IMR-90 (cell line): ENCODE measurements at regions not wholly inside any gene's neighbourhood (a gene's known extent, or its start where the extent isn't known, plus 50 kb on each side); places are given as distances from the start of the nearest gene placed in this dataset.

Experiments used
- ATAC-seq: fragments of 200-7000 bp; cut with Tn5 transposase; 2 replicates; pipeline ENCODE4 v1.9.1; 2020; ENCODE audit warnings: low read depth, mild to moderate bottlenecking, moderate library complexity
- BruUV-seq: library from RNA; stranded (reverse); fragments of 400-500 nt; replicated peaks from 2 replicates; lab custom pipeline; 2021; lab: Mats Ljungman, UMichigan
- CTCF ChIA-PET: fragments of 300-600 bp; formaldehyde crosslinking; extraction: SDS; loops from one replicate; lab custom pipeline; 2021; ENCODE audit warnings: antibody characterized with exemption; lab: Yijun Ruan, JAX
- POLR2A ChIA-PET: fragments of 300-600 bp; sonication (Branson Sonifier 250); formaldehyde crosslinking; loops from one replicate; lab custom pipeline; 2022; ENCODE audit warnings: antibody characterized with exemption; ENCODE audit not compliant: unreplicated experiment; lab: Charles Lee
- DNase-seq: peaks from one replicate; pipeline ENCODE4 v3.0.0; 2013
- H2AFZ ChIP-seq: replicated peaks from 2 replicates; pipeline ENCODE3; 2013; ENCODE audit warnings: low read length, mild to moderate bottlenecking; ENCODE audit not compliant: poor library complexity
- H2AK5ac ChIP-seq: 2 replicates; pipeline ENCODE4 v1.6.1; 2013; ENCODE audit warnings: low read depth, low read length, inconsistent platforms
- H2AK9ac ChIP-seq: replicated peaks from 2 replicates; pipeline ENCODE3; 2013; ENCODE audit warnings: mild to moderate bottlenecking, low read depth, low read length, moderate library complexity; ENCODE audit not compliant: poor library complexity
- H2BK120ac ChIP-seq: 2 replicates; pipeline ENCODE4 v1.6.1; 2013; ENCODE audit warnings: low read depth, low read length, inconsistent platforms
- H2BK15ac ChIP-seq: 3 replicates; pipeline ENCODE4 v1.6.1; 2013; ENCODE audit warnings: low read depth, low read length, inconsistent platforms
- H2BK20ac ChIP-seq: 2 replicates; pipeline ENCODE4 v1.6.1; 2013; ENCODE audit warnings: low read depth, mild to moderate bottlenecking, inconsistent platforms, low read length, moderate library complexity
- H2BK5ac ChIP-seq: 2 replicates; pipeline ENCODE4 v1.6.1; 2013; ENCODE audit warnings: mild to moderate bottlenecking, low read depth, low read length, inconsistent platforms; ENCODE audit not compliant: poor library complexity, severe bottlenecking
- H3K14ac ChIP-seq: replicated peaks from 2 replicates; pipeline ENCODE4 v1.6.1; 2013; ENCODE audit warnings: low read depth, low read length, inconsistent platforms
- H3K18ac ChIP-seq: 2 replicates; pipeline ENCODE4 v1.6.1; 2013; ENCODE audit warnings: low read depth, low read length, control low read depth
- H3K23ac ChIP-seq: 2 replicates; pipeline ENCODE4 v1.6.1; 2013; ENCODE audit warnings: low read depth, low read length, inconsistent platforms
- H3K27ac ChIP-seq: 2 replicates; pipeline ENCODE4 v1.5.1; 2013; ENCODE audit warnings: mild to moderate bottlenecking, control low read depth, low read length; ENCODE audit not compliant: insufficient read depth
- H3K27me3 ChIP-seq: 2 replicates; pipeline ENCODE4 v1.6.1; 2013; ENCODE audit warnings: low read length; ENCODE audit not compliant: control insufficient read depth, insufficient read depth
- H3K36me3 ChIP-seq: 2 replicates; pipeline ENCODE4 v1.6.1; 2013; ENCODE audit warnings: low read length, mixed read lengths; ENCODE audit not compliant: control insufficient read depth, insufficient read depth
- H3K4ac ChIP-seq: 2 replicates; pipeline ENCODE4 v1.6.1; 2013; ENCODE audit warnings: low read depth, low read length, inconsistent platforms
- H3K4me1 ChIP-seq: 2 replicates; pipeline ENCODE4 v1.6.1; 2013; ENCODE audit warnings: low read length, mixed read lengths; ENCODE audit not compliant: control insufficient read depth, insufficient read depth
- H3K4me2 ChIP-seq: 2 replicates; pipeline ENCODE4 v1.6.1; 2013; ENCODE audit warnings: low read depth, mild to moderate bottlenecking, control low read depth, low read length, moderate library complexity
- H3K4me3 ChIP-seq: 2 replicates; pipeline ENCODE4 v1.5.1; 2013; ENCODE audit warnings: low read depth, mild to moderate bottlenecking, control low read depth, low read length, moderate library complexity; ENCODE audit not compliant: insufficient read depth
- H3K56ac ChIP-seq: 2 replicates; pipeline ENCODE4 v1.6.1; 2013; ENCODE audit warnings: low read length, inconsistent platforms; ENCODE audit not compliant: insufficient read depth; ENCODE audit errors: extremely low read depth
- H3K79me1 ChIP-seq, 2 experiments: 2 replicates each; pipeline ENCODE4 v1.6.1; 2013; ENCODE audit warnings: low read length in 2 of 2, inconsistent platforms in 1 of 2, low read depth in 1 of 2
- H3K9ac ChIP-seq: 2 replicates; pipeline ENCODE4 v1.6.1; 2013; ENCODE audit warnings: low read depth, low read length, control low read depth
- H3K9me1 ChIP-seq: 2 replicates; pipeline ENCODE4 v1.6.1; 2013; ENCODE audit warnings: low read length, inconsistent platforms; ENCODE audit not compliant: insufficient read depth
- H3K9me3 ChIP-seq: 2 replicates; pipeline ENCODE4 v1.6.1; 2013; ENCODE audit warnings: low read length; ENCODE audit not compliant: control insufficient read depth, insufficient read depth
- H4K20me1 ChIP-seq: 2 replicates; pipeline ENCODE4 v1.6.1; 2013; ENCODE audit warnings: low read length, inconsistent platforms; ENCODE audit not compliant: insufficient read depth
- H4K5ac ChIP-seq: 2 replicates; pipeline ENCODE4 v1.6.1; 2013; ENCODE audit warnings: mild to moderate bottlenecking, low read depth, low read length, control low read depth
- H4K8ac ChIP-seq, 2 experiments: 2 replicates each; pipeline ENCODE4 v1.6.1; 2013; ENCODE audit warnings: low read depth in 2 of 2, low read length in 2 of 2, control low read depth in 1 of 2, inconsistent platforms in 1 of 2
- H4K91ac ChIP-seq: 2 replicates; pipeline ENCODE4 v1.6.1; 2013; ENCODE audit warnings: low read depth, low read length, inconsistent platforms; ENCODE audit not compliant: insufficient read depth
- BHLHE40 ChIP-seq: fragments of 150-350 bp; IDR thresholded peaks from 2 replicates; pipeline ENCODE4 v1.6.1; 2016; ENCODE audit warnings: mild to moderate bottlenecking, low read depth, low read length
- CHD1 ChIP-seq: IDR thresholded peaks from 2 replicates; pipeline ENCODE4 v1.6.1; 2012; ENCODE audit warnings: low read depth, low read length, improper control_type of control experiment
- ELK1 ChIP-seq: fragments of 150-350 bp; IDR thresholded peaks from 2 replicates; pipeline ENCODE4 v1.6.1; 2016; ENCODE audit warnings: low read depth, mild to moderate bottlenecking, low read length, moderate library complexity, borderline replicate concordance
- FOS ChIP-seq: fragments of 150-350 bp; IDR thresholded peaks from 2 replicates; pipeline ENCODE4 v1.6.1; 2016; ENCODE audit warnings: low read depth, low read length
- MAFK ChIP-seq: IDR thresholded peaks from 2 replicates; pipeline ENCODE4 v1.6.1; 2012; ENCODE audit warnings: low read depth, low read length, improper control_type of control experiment
- MAZ ChIP-seq: IDR thresholded peaks from 2 replicates; pipeline ENCODE4 v1.6.1; 2012; ENCODE audit warnings: low read depth, mild to moderate bottlenecking, low read length, improper control_type of control experiment, moderate library complexity, borderline replicate concordance
- MXI1 ChIP-seq: IDR thresholded peaks from 2 replicates; pipeline ENCODE4 v1.6.1; 2012; ENCODE audit warnings: low read depth, mild to moderate bottlenecking, low read length, moderate library complexity, borderline replicate concordance
- NFE2L2 ChIP-seq: fragments of 150-350 bp; IDR thresholded peaks from 2 replicates; pipeline ENCODE4 v1.6.1; 2016; ENCODE audit warnings: low read depth, mild to moderate bottlenecking, low read length
- POLR2A ChIP-seq: IDR thresholded peaks from 2 replicates; pipeline ENCODE4 v1.6.1; 2012; ENCODE audit warnings: mild to moderate bottlenecking, low read depth, low read length
- RAD21 ChIP-seq: IDR thresholded peaks from 2 replicates; pipeline ENCODE4 v1.6.1; 2012; ENCODE audit warnings: low read length, improper control_type of control experiment
- RCOR1 ChIP-seq: IDR thresholded peaks from 2 replicates; pipeline ENCODE4 v1.6.1; 2012; ENCODE audit warnings: mild to moderate bottlenecking, low read length, improper control_type of control experiment; ENCODE audit not compliant: insufficient replicate concordance
- SMC3 ChIP-seq: fragments of 150-350 bp; IDR thresholded peaks from 2 replicates; pipeline ENCODE4 v1.6.1; 2016; ENCODE audit warnings: low read depth, mild to moderate bottlenecking, antibody characterized with exemption, low read length, moderate library complexity
- USF2 ChIP-seq: fragments of 150-350 bp; IDR thresholded peaks from 2 replicates; pipeline ENCODE4 v1.6.1; 2017; ENCODE audit warnings: mild to moderate bottlenecking, antibody characterized with exemption, low read length, low read depth
- WGBS, 2 experiments: methylation state at CpG; one replicate each; pipeline versions ENCODE4 v1.1.5 to v1.1.7; 2013; ENCODE audit warnings: missing lambda C conversion rate in 2 of 2; ENCODE audit not compliant: insufficient read length in 1 of 2; ENCODE audit errors: extremely low coverage in 2 of 2; 5-methylcytosine and 5-hydroxymethylcytosine counted together
- dilution Hi-C: fragments of 300-500 bp; cut with HindIII; formaldehyde crosslinking; loops from one replicate; pipeline ENCODE4 v1.14.3; 2018; ENCODE audit warnings: low sequenced_read_pairs; ENCODE audit not compliant: unreplicated experiment
- in situ Hi-C: fragments of 300-500 bp; cut with MboI; formaldehyde crosslinking; loops from 3 replicates; pipeline ENCODE4 v1.14.3; 2019; ENCODE audit warnings: low sequenced_read_pairs, inconsistent platforms, mixed read lengths
- intact Hi-C: fragments of 100-400 bp; cut with micrococcal nuclease; formaldehyde crosslinking; loops from 2 replicates; pipeline ENCODE4 v1.10.0; 2022
- TF ChIP-seq, protein P1 (sequence below): conservative IDR thresholded peaks from 2 replicates; pipeline ENCODE4 v1.5.1; 2012; ENCODE audit warnings: mild to moderate bottlenecking, low read depth, low read length, improper control_type of control experiment

- Histone ChIP-seq H3K9me1 (no peaks in the 10 kb centered on the region), H4K20me1 (no peaks in the 10 kb centered on the region), H2AFZ (no peak overlapping the region), H2BK120ac (no peak overlapping the region), H2BK20ac (no peak overlapping the region), H3K14ac (no peak overlapping the region), H3K4me3 (no peak overlapping the region), H2AK9ac (no peak overlapping the region), H3K4me2 (no peak overlapping the region), H3K79me1 (no peaks in the 10 kb centered on the region), H3K4me1 (no peaks in the 10 kb centered on the region), H4K8ac (no peak overlapping the region), H3K36me3 (no peaks in the 10 kb centered on the region), H3K18ac (no peak overlapping the region), H3K56ac (no peak overlapping the region), H2BK5ac (no peak overlapping the region), H3K9ac (no peak overlapping the region), H2AK5ac (no peak overlapping the region), H3K27me3 (no peaks in the 10 kb centered on the region), H4K5ac (no peak overlapping the region), H2BK15ac (no peak overlapping the region), H3K9me3 (no peaks in the 10 kb centered on the region), H4K91ac (no peak overlapping the region), H3K4ac (no peak overlapping the region), H3K23ac (no peak overlapping the region), H3K27ac (no peak overlapping the region)
- no peak for TF ChIP-seq BHLHE40
- no peak for TF ChIP-seq NFE2L2
- no peak for TF ChIP-seq FOS
- TF ChIP-seq, protein P1, sequence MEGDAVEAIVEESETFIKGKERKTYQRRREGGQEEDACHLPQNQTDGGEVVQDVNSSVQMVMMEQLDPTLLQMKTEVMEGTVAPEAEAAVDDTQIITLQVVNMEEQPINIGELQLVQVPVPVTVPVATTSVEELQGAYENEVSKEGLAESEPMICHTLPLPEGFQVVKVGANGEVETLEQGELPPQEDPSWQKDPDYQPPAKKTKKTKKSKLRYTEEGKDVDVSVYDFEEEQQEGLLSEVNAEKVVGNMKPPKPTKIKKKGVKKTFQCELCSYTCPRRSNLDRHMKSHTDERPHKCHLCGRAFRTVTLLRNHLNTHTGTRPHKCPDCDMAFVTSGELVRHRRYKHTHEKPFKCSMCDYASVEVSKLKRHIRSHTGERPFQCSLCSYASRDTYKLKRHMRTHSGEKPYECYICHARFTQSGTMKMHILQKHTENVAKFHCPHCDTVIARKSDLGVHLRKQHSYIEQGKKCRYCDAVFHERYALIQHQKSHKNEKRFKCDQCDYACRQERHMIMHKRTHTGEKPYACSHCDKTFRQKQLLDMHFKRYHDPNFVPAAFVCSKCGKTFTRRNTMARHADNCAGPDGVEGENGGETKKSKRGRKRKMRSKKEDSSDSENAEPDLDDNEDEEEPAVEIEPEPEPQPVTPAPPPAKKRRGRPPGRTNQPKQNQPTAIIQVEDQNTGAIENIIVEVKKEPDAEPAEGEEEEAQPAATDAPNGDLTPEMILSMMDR, result no peak
- no peak for TF ChIP-seq MAFK
- no peak for TF ChIP-seq POLR2A
- no peak for TF ChIP-seq RCOR1
- TF ChIP-seq SMC3, result no peak
- no peak for TF ChIP-seq CHD1
- no peak for TF ChIP-seq MXI1
- no peak for TF ChIP-seq RAD21
- no peak for TF ChIP-seq ELK1
- no peak for TF ChIP-seq USF2
- TF ChIP-seq MAZ, result no peak
- intact Hi-C loops, result no loop called here
- dilution Hi-C loops, result no loop called here
- BruUV-seq, result no TSS peak
- POLR2A ChIA-PET, result no interaction called here
- in situ Hi-C loops, result no loop called here
- no peak for ATAC-seq
- DNase-seq, result no peak
- 70% methylated on average over 1 of the region's 2 CpGs; no CpG with 5 or more reads in 1 of the 2 experiments for WGBS, 2 experiments
- CTCF ChIA-PET, result no interaction called here
Observed at GRCh38 chr11:15412054-15412453, 297.3 kb downstream of the INSC start.
